ENCODE measurements at regions not wholly inside any gene's neighbourhood (a gene's known extent, or its start where the extent isn't known, plus 50 kb on each side); places are given as distances from the start of the nearest gene placed in this dataset.

DNA sequence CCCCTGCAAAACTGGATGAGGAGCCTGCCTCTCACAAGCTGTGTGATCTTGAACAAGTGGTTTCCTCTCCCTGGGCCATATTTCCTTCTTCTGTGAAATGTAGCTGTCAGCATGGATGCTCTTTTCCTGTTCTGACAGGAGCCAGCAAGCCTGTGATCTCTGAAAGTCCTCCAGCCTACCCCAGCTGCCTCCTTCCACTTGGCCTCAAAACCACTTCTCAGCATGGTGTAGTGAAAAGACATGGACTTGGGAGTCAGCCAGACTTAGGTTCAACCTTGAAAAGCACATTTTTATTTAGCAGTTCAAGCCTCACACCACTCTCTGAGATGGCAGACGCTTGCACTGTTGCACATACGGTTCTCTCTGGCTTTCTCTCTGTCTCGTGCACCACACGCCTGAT is 292.9 kb upstream of the DUSP10 start:
- no peak overlapping the region for H2AFZ ChIP-seq (ENCODE audit: low read length)
- no peaks in the 10 kb centered on the region for H3K79me2 ChIP-seq (ENCODE audit: insufficient read depth, low read length)
- H4K20me1 ChIP-seq (ENCODE audit: insufficient read depth, low read length) = no peaks in the 10 kb centered on the region
- no peak overlapping the region for H3K4me3 ChIP-seq (ENCODE audit: insufficient read depth, low read length)
- peaks cover 5% of the 10 kb centered on the region for H3K4me1 ChIP-seq (ENCODE audit: insufficient read depth, low read length)
- H3K36me3 ChIP-seq (ENCODE audit: insufficient read depth, low read length) = no peaks in the 10 kb centered on the region
- H3K4me2 ChIP-seq (ENCODE audit: insufficient read depth, low read length) = no peak overlapping the region
- H3K27ac ChIP-seq (ENCODE audit: low read depth, low read length) = no peak overlapping the region
- DNase-seq (ENCODE audit: insufficient read length, low spot score, missing footprints) = no peak
- no peaks in the 10 kb centered on the region for H3K9me3 ChIP-seq (ENCODE audit: low read depth, low read length)
- no peaks in the 10 kb centered on the region for H3K27me3 ChIP-seq (ENCODE audit: insufficient read depth, low read length)
- TF ChIP-seq, protein P1, sequence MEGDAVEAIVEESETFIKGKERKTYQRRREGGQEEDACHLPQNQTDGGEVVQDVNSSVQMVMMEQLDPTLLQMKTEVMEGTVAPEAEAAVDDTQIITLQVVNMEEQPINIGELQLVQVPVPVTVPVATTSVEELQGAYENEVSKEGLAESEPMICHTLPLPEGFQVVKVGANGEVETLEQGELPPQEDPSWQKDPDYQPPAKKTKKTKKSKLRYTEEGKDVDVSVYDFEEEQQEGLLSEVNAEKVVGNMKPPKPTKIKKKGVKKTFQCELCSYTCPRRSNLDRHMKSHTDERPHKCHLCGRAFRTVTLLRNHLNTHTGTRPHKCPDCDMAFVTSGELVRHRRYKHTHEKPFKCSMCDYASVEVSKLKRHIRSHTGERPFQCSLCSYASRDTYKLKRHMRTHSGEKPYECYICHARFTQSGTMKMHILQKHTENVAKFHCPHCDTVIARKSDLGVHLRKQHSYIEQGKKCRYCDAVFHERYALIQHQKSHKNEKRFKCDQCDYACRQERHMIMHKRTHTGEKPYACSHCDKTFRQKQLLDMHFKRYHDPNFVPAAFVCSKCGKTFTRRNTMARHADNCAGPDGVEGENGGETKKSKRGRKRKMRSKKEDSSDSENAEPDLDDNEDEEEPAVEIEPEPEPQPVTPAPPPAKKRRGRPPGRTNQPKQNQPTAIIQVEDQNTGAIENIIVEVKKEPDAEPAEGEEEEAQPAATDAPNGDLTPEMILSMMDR (IDR thresholded peaks at IDR 0.05; ENCODE audit: extremely low read depth, low read depth, low read length) = no peak

DNA sequence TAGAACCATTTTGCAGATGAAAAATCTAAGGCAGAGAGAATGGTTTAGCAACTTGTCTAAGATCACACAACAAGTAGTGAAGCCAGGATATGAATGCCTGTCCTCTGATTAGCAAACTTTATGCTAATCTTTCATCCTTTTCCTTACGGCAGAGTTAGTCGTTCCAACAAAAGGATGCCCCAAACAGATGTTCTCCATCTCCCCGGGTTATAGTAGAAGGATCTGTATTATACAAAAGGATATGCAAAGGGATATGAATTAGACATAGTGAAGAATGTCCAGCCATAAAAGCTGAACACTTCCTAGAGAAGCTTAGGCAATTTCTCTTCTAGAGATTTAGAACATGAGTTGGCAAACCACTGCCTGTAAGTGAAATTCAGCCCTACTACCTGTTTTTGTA is 291.6 kb upstream of the DUSP10 start:
- Histone ChIP-seq H3K36me3 (ENCODE audit: insufficient read depth, low read length) (no peaks in the 10 kb centered on the region), H3K4me2 (ENCODE audit: insufficient read depth, low read length) (no peak overlapping the region), H3K4me3 (ENCODE audit: insufficient read depth, low read length) (no peak overlapping the region), H2AFZ (ENCODE audit: low read length) (no peak overlapping the region), H3K27ac (ENCODE audit: low read depth, low read length) (no peak overlapping the region), H3K27me3 (ENCODE audit: insufficient read depth, low read length) (no peaks in the 10 kb centered on the region), H3K4me1 (ENCODE audit: insufficient read depth, low read length) (peaks cover 5% of the 10 kb centered on the region), H3K79me2 (ENCODE audit: insufficient read depth, low read length) (no peaks in the 10 kb centered on the region), H4K20me1 (ENCODE audit: insufficient read depth, low read length) (no peaks in the 10 kb centered on the region), H3K9me3 (ENCODE audit: low read depth, low read length) (no peaks in the 10 kb centered on the region)
- no peak for DNase-seq (ENCODE audit: insufficient read length, low spot score, missing footprints)
- TF ChIP-seq, protein P1 (IDR thresholded peaks at IDR 0.05; ENCODE audit: extremely low read depth, low read depth, low read length) = no peak

DNA sequence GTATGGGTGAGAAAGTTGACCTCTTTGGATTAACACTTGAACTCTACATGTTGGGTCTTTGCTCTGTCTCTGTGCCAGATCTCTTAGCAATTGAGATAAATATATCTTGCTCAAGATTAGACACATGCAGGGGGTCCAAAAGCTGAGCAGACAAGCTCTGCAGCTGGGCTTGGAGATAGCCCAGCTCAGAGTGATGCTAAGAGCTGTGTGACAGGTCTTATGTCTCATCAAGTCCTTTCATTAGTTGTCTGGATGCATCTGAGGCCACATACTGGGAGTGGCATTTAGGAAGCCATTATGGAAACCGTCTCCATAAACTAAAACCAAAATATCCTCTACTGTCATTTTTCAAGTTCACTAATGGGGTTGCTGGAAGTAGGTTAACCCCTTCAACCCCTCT is 289.4 kb upstream of the DUSP10 start:
- no peak overlapping the region for H2AFZ ChIP-seq (ENCODE audit: low read length)
- no peaks in the 10 kb centered on the region for H4K20me1 ChIP-seq (ENCODE audit: insufficient read depth, low read length)
- no peak overlapping the region for H3K4me2 ChIP-seq (ENCODE audit: insufficient read depth, low read length)
- no peaks in the 10 kb centered on the region for H3K36me3 ChIP-seq (ENCODE audit: insufficient read depth, low read length)
- H3K27me3 ChIP-seq (ENCODE audit: insufficient read depth, low read length) = no peaks in the 10 kb centered on the region
- no peaks in the 10 kb centered on the region for H3K4me1 ChIP-seq (ENCODE audit: insufficient read depth, low read length)
- TF ChIP-seq, protein P1 (IDR thresholded peaks at IDR 0.05; ENCODE audit: extremely low read depth, low read depth, low read length) = no peak
- no peak overlapping the region for H3K27ac ChIP-seq (ENCODE audit: low read depth, low read length)
- H3K4me3 ChIP-seq (ENCODE audit: insufficient read depth, low read length) = no peak overlapping the region
- no peaks in the 10 kb centered on the region for H3K79me2 ChIP-seq (ENCODE audit: insufficient read depth, low read length)
- no peaks in the 10 kb centered on the region for H3K9me3 ChIP-seq (ENCODE audit: low read depth, low read length)
- DNase-seq (ENCODE audit: insufficient read length, low spot score, missing footprints) = no peak

DNA sequence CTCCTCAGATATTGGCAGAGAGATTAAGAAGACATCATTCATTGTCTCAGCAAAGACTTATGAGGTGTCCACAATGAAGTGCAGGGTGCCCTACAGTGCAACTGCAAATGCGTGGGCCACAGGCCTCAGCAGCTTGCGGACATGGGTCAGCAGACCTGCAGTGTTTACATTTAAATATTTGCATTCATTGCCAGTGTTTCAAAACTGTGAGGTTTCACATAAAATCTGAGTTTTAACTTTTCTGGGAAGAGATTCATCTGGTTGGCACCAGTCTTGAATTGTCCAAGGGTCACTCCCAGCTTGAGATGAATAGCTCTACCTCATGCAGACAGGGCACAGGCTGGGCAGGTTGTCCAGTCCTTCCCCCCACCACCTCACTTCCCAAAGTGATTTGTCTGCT is 286.8 kb upstream of the DUSP10 start:
- no peak for DNase-seq (ENCODE audit: insufficient read length, low spot score, missing footprints)
- TF ChIP-seq, protein P1 (IDR thresholded peaks at IDR 0.05; ENCODE audit: extremely low read depth, low read depth, low read length) = no peak

More for the DNA sequence above, 286.8 kb upstream of the DUSP10 start:
- no peaks in the 10 kb centered on the region for H4K20me1 ChIP-seq (ENCODE audit: insufficient read depth, low read length)
- no peaks in the 10 kb centered on the region for H3K27me3 ChIP-seq (ENCODE audit: insufficient read depth, low read length)
- no peaks in the 10 kb centered on the region for H3K79me2 ChIP-seq (ENCODE audit: insufficient read depth, low read length)
- H3K9me3 ChIP-seq (ENCODE audit: low read depth, low read length) = no peaks in the 10 kb centered on the region
- H3K27ac ChIP-seq (ENCODE audit: low read depth, low read length) = no peak overlapping the region
- no peaks in the 10 kb centered on the region for H3K36me3 ChIP-seq (ENCODE audit: insufficient read depth, low read length)
- no peak overlapping the region for H3K4me3 ChIP-seq (ENCODE audit: insufficient read depth, low read length)
- no peak overlapping the region for H3K4me2 ChIP-seq (ENCODE audit: insufficient read depth, low read length)
- no peak overlapping the region for H2AFZ ChIP-seq (ENCODE audit: low read length)
- no peaks in the 10 kb centered on the region for H3K4me1 ChIP-seq (ENCODE audit: insufficient read depth, low read length)
